PFSK-1 (cell line): ENCODE measurements at regions not wholly inside any gene's neighbourhood (a gene's known extent, or its start where the extent isn't known, plus 50 kb on each side); places are given as distances from the start of the nearest gene placed in this dataset.

Experiments
- FOXP2 ChIP-seq: optimal IDR thresholded peaks from 2 replicates; pipeline ENCODE3; 2011; ENCODE audit warnings: borderline replicate concordance, control low read depth, inconsistent platforms; ENCODE audit not compliant: insufficient read depth; ENCODE audit errors: extremely low read length, extremely low read depth
- POLR2AphosphoS5 ChIP-seq: IDR thresholded peaks from 2 replicates; pipeline ENCODE4 v1.6.1; 2012; ENCODE audit warnings: low read depth, mild to moderate bottlenecking, control low read depth, low read length, moderate library complexity
- REST ChIP-seq, 2 experiments: IDR thresholded peaks; 2 replicates each; pipeline versions ENCODE4 v1.6.1 to v1.8.0; 2011 to 2012; ENCODE audit warnings: low read depth in 2 of 2, low read length in 2 of 2, control low read depth in 1 of 2, inconsistent platforms in 1 of 2, mild to moderate bottlenecking in 1 of 2, moderate library complexity in 1 of 2; ENCODE audit not compliant: insufficient read depth in 1 of 2
- SIN3A ChIP-seq: IDR thresholded peaks from 2 replicates; pipeline ENCODE4 v1.6.1; 2012; ENCODE audit warnings: mild to moderate bottlenecking, low read length, moderate library complexity, borderline replicate concordance; ENCODE audit not compliant: insufficient read depth
- TAF1 ChIP-seq: IDR thresholded peaks from 2 replicates; pipeline ENCODE4 v1.6.1; 2012; ENCODE audit warnings: low read length, control low read depth, borderline replicate concordance; ENCODE audit not compliant: insufficient read depth

GRCh38 chr9:115226152-115226551 lies 108.2 kb upstream of the TNC start:
- no peak for TF ChIP-seq FOXP2
- TF ChIP-seq REST (IDR thresholded peaks at IDR 0.05; ENCODE audit: insufficient read depth in 1 of 2, low read depth in 2 of 2, low read length in 2 of 2) = no peak
- no peak for TF ChIP-seq POLR2AphosphoS5
- TF ChIP-seq TAF1 = no peak
- no peak for TF ChIP-seq SIN3A

- TF ChIP-seq POLR2AphosphoS5 (no peak), TAF1 (no peak), FOXP2 (no peak), REST (IDR thresholded peaks at IDR 0.05; ENCODE audit: insufficient read depth in 1 of 2, low read depth in 2 of 2, low read length in 2 of 2) (no peak), SIN3A (no peak)
Observed at GRCh38 chr9:115229496-115229895, 111.5 kb upstream of the TNC start.

- TF ChIP-seq FOXP2 (no peak), SIN3A (no peak), POLR2AphosphoS5 (no peak), REST (IDR thresholded peaks at IDR 0.05; ENCODE audit: insufficient read depth in 1 of 2, low read depth in 2 of 2, low read length in 2 of 2) (no peak), TAF1 (no peak)
Observed at GRCh38 chr9:115230924-115231515, 113.1 kb upstream of the TNC start.

GRCh38 chr9:115232181-115232774 lies 114.3 kb upstream of the TNC start:
- TF ChIP-seq REST (IDR thresholded peaks at IDR 0.05; ENCODE audit: insufficient read depth in 1 of 2, low read depth in 2 of 2, low read length in 2 of 2) = no peak
- TF ChIP-seq POLR2AphosphoS5 = no peak
- no peak for TF ChIP-seq SIN3A
- TF ChIP-seq TAF1 = no peak
- TF ChIP-seq FOXP2 = no peak
